Stimulated activated CD8-positive, alpha-beta memory T cell treated with anti-CD3 and anti-CD28 coated beads, Interleukin-12 subunit alpha, Interleukin-12 subunit beta, amount 100 ng/mL, for 4 hours (primary cell): ENCODE measurements at regions not wholly inside any gene's neighbourhood (a gene's known extent, or its start where the extent isn't known, plus 50 kb on each side); places are given as distances from the start of the nearest gene placed in this dataset.

Source experiments
- DNase-seq: peaks from one replicate; pipeline ENCODE4 v3.0.0-alpha.2; 2020; ENCODE audit warnings: low read depth

- DNase-seq = no peak
Observed at GRCh38 chr18:72470391-72470790, 73.8 kb downstream of the CBLN2 start.

- DNase-seq = no peak
Observed at GRCh38 chr18:72468021-72468710, 76.0 kb downstream of the CBLN2 start.

- no peak for DNase-seq
Observed at GRCh38 chr18:72460210-72460680, 83.9 kb downstream of the CBLN2 start.

GRCh38 chr18:72458271-72458670, 85.9 kb downstream of the CBLN2 start:
- DNase-seq = no peak

GRCh38 chr18:72456802-72457201, 87.3 kb downstream of the CBLN2 start:
- no peak for DNase-seq

- no peak for DNase-seq
Observed at GRCh38 chr18:72452328-72452727, 91.8 kb downstream of the CBLN2 start.

GRCh38 chr18:72444798-72445155, 99.4 kb downstream of the CBLN2 start:
- no peak for DNase-seq

GRCh38 chr18:72444111-72444797, 99.9 kb downstream of the CBLN2 start:
- no peak for DNase-seq

- DNase-seq = no peak
Observed at GRCh38 chr18:72436401-72436800, 107.7 kb downstream of the CBLN2 start.

- DNase-seq = no peak
Observed at GRCh38 chr18:72433756-72434155, 110.4 kb downstream of the CBLN2 start.

- no peak for DNase-seq
Observed at GRCh38 chr18:72427721-72428120, 116.4 kb downstream of the CBLN2 start.

- DNase-seq = no peak
Observed at GRCh38 chr18:72419914-72420313, 124.2 kb downstream of the CBLN2 start.

GRCh38 chr18:72412927-72413326, 131.2 kb downstream of the CBLN2 start:
- no peak for DNase-seq

- no peak for DNase-seq
Observed at GRCh38 chr18:72411261-72411660, 132.9 kb downstream of the CBLN2 start.

GRCh38 chr18:72410399-72410798, 133.7 kb downstream of the CBLN2 start:
- DNase-seq = no peak

GRCh38 chr18:72409903-72410302, 134.2 kb downstream of the CBLN2 start:
- DNase-seq = no peak

- DNase-seq = no peak
Observed at GRCh38 chr18:72407048-72407447, 137.1 kb downstream of the CBLN2 start.

GRCh38 chr18:72391951-72392350, 152.2 kb downstream of the CBLN2 start:
- no peak for DNase-seq

GRCh38 chr18:72391427-72391826, 152.7 kb downstream of the CBLN2 start:
- DNase-seq = no peak

- no peak for DNase-seq
Observed at GRCh38 chr18:72378016-72378415, 166.1 kb downstream of the CBLN2 start.

GRCh38 chr18:72376256-72376655, 167.9 kb downstream of the CBLN2 start:
- DNase-seq = no peak

GRCh38 chr18:72375618-72376017, 168.5 kb downstream of the CBLN2 start:
- DNase-seq = no peak

GRCh38 chr18:72372076-72372475, 172.1 kb downstream of the CBLN2 start:
- no peak for DNase-seq

GRCh38 chr18:72368308-72368707, 175.8 kb downstream of the CBLN2 start:
- DNase-seq = no peak
